NCI-H524 treated with DMSO at 0.1 percent for 48 hours (cell line): ENCODE measurements at regions not wholly inside any gene's neighbourhood (a gene's known extent, or its start where the extent isn't known, plus 50 kb on each side); places are given as distances from the start of the nearest gene placed in this dataset.
"Not testable (repeated sequence)": the region's sequence is repeated elsewhere in the genome, so short reads cannot be mapped to it uniquely, and the experiment has no call there.

Experiments
- DNase-seq: peaks from one replicate; lab custom pipeline; 2025; lab: John Stamatoyannopoulos, UW

- DNase-seq, result not testable (repeated sequence)
Observed at GRCh38 chr7:57740126-57740525, 290.1 kb downstream of the ZNF716 start.

- no peak for DNase-seq
Observed at GRCh38 chr7:57769131-57769530, 319.2 kb downstream of the ZNF716 start.

- peak; percentile 9 for DNase-seq
Observed at GRCh38 chr7:57769958-57770357, 320.0 kb downstream of the ZNF716 start.

DNA sequence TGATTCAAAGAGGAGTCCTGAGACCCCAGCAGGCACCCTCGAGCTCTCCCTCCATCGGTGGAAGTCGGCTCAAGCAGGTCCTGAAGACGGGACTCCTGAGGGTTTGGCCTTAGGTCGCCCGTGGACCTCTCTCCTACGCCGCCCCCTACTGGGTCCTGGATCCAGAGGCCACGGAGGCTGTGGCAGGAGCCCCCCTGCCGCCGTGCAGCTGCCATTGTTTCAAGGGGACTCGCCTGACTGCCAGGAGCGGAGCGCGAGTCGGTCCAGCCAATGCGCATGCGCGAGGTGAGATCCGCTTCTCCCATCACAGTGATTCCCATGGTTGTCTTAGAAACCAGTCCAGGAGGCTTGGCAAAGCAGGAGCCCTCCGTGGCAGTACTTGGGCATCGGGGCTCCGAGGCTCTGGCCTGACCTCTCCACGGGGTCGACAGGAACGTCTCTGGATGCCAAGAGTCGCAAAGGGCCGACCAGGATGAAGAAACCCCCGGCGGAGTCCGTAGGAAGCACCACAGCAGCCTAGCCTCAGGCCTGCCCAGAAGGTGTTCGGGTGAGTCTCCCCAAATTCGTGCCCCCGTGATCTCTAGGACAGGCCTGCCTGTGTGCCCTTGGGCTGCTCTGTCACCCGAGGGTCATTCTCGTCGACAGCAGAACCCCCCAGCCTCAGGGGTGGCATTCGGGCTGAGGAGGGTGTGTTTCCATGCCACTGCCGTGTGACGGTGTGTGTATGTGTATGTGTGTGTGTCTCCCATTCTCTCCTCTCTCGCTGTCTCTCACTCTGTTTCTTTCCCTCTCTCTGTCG lies 322.3 kb downstream of the ZNF716 start:
- no peak for DNase-seq

DNA sequence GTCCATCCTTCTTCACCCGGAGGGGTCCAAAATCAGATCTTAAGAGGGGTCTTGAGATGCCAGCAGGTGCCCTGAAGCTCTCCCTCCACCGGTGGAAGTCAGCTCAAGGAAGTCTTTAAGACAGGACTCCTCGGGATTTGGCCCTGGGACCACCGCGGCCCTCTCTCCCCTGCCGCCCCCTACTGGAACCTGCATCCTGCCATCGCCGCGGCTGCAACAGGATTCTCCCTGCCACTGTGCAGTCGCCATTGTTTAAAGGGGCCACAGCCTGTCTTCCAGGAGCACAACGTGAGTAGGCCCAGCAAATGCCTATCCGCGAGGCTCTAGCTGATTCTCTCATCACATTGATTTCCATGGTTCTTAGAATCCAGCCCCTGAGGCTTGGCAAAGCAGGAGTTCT lies 324.3 kb downstream of the ZNF716 start:
- DNase-seq, result no peak

GRCh38 chr7:57775396-57776088 lies 325.6 kb downstream of the ZNF716 start:
- no peak for DNase-seq

DNA sequence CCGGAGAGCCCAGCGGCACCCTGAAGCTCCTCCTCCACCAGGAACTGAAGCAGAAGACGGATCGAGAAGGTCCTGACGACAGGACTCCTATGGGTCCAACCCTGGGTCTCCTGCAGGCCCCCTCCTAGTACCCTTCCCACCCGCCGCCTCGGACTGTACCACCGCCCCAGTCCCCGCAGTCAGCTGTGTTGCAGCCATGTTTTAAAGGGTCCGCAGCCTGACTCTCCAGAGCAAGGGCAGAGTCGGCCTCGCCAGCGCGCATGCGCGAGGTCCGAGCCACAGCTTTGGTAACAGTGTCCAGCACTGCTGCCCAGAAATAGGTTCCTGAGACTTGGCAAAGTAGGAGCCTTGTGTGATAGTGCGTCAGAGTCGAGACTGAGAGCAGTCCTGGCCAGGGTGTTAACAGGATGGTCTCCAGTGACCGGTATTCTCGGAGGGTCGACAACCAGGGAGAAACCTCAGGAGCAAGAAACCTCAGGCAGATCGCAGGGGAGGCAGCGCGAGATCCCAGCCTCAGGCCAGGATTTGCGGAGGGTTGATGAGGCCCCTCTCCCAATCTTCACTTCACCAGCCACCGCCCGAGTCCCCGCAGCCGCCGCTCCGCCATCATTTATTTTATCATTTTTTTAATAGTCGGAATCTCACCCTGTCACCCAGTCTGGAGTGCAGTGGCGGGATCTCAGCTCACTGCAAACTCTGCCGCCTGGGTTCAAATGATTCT lies 326.3 kb downstream of the ZNF716 start:
- DNase-seq, result not testable (repeated sequence)

- peak; percentile 89 for DNase-seq
Observed at GRCh38 chr7:57789130-57789529, 339.2 kb downstream of the ZNF716 start.

DNA sequence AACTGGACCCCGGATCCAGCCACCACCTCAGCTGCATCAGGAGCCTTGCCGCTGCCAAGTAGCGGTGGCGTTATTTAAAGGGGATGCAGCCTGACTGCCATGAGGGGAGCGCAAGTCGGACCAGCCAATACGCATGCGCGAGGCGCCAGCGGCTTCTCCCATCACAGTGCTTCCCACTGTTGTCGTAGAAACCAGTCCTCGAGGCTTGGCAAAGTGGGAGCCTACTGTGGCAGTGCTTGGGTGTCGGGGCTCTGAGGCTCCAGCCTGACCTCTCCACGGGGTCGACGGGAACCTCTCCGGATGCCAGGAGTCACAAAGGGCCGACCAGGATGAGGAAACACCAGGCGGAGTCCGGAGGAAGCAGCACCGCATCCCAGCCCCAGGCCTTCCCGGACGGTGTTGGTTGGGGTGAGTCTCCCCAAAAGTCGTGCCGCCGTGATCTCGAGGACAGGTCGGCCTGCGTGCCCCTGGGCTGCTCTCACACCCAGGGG lies 369.6 kb downstream of the ZNF716 start:
- DNase-seq, result no peak

- no peak for DNase-seq
Observed at GRCh38 chr7:57820477-57820876, 370.5 kb downstream of the ZNF716 start.

DNA sequence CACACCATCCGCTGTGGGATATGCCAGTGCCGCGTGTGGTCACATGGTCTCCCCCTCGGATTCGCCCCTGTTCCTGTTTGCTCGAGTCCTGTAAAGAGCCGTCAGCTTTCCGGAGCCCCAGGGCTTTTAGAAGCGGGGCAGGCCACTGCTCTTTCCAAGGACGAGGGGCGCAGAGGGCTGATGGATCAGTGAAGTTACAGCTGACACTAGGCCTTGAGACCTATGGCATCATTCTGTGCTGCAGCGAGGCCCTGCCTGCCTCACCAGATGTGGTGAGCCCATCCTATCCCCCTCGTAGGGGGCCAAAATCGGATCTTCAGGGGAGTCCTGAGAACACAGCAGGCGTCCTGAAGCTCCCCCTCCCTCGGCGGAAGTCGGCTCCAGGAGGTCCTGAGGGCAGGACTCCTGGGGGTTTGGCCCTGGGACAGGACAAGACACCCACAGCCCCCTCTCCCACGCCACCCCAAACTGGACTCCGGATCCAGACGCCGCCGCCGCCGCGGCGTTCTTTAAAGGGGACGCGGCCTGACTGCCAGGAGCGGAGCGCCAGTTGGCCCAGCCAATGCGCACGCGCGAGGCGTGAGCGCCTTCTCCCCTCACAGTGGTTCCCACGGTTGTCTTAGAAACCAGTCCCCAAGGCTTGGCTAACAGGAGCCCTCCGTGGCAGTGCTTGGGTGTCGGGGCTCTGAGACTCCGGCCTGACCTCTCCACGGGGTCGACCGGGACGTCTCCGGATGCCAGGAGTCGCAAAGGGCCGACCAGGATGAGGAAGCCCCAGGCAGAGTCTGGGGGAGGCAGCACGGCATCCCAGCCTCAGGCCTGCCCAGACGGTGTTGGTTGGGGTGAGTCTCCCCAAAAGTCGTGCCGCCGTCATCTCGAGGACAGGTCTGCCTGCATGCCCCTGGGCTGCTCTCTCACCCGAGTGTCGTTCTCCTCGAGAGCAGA lies 371.7 kb downstream of the ZNF716 start:
- no peak for DNase-seq

DNA sequence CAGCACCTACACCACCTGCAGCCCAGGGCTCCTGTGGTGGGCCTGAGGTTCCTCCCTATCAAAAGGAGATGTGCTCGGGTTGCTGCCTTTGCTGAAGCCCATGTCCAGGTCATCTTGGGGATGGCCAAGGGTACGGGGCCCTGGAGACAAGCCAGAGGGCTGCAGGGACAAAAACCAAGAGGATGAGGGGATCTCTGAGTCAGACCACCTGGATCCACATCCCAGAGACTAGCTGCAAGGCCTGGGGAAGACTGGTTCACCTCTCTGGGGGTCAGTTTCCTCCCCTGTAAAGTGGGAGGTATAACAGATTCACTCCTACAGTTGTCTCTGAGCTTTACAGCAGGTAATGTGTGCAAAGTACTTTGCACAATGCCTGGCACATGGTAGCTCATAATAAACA lies 376.6 kb downstream of the ZNF716 start:
- DNase-seq, result not testable (repeated sequence)

- not testable (repeated sequence) for DNase-seq
Observed at GRCh38 chr7:57835161-57835560, 385.2 kb downstream of the ZNF716 start.

- not testable (repeated sequence) for DNase-seq
Observed at GRCh38 chr7:57839152-57839551, 389.2 kb downstream of the ZNF716 start.

DNA sequence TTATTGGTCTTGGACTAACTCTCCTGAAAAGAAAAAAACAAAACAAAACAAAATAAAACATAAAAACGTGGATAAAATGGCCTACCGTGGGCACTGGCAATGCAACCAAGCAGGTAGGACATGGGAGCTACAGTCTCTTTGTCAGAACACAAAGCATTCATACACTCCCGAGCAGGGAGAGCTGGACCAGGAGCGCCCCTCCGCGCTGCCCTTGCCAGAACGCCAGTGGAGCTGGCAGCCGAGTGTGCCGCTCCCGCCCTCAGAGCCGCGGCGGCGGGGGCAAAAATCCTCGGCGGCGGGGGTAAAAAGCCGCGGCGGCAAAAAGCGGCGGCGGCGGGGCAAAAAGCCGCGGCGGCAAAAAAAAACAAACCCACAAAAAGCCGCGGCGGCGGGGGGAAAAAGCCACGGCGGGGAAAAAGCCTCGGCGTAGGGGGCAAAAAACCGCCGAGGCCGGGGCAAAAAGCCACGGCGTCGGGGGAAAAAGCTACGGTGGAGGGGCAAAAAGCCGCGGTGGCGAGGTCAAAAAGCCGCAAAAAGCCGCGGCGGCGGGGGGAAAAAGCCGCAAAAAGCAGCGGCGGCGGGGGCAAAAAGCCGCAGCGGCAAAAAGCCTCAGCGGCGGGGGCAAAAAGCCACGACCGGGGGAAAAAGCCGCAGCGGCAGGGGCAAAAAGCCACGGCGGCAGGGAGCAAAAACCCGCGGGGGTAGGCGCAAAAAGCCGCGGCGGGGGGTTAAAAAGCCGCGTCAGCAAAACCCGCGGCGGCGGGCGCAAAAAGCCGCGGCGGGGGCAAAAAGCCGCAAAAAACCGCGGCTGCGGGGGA lies 418.1 kb downstream of the ZNF716 start:
- no peak for DNase-seq

DNA sequence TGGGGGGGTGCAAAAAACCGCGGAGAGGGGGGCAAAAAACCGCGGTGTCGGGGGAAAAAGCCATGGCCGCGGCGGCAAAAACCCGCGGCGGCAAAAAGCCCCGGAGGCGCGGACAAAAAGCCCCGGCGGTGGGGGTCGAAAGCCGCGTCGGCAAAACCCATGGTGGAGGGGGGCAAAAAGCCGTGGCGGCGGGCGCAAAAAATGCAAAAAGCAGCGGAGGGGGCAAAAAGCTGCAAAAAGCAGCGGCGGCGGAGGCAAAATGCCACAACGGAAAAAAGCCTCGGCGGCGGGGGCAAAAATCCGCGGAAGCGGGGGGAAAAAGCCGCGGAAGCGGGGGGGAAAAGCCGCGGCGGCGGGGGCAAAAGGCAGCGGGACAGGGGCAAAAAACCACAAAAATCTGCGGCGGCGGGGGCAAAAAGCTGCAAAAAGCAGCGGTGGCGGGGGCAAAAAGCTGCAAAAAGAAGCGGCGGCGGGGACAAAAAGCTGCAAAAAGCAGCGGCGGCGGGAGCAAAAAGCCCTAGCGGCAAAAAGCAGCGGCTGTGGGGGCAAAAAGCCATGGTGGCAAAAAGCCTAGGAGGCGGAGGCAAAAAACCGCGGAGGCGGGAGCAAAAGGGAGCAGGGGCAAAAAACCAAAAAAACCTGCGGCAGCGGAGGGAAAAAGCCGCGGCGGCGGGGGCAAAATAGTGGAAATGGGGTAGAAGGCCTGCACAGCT lies 418.9 kb downstream of the ZNF716 start:
- DNase-seq, result no peak
